NT2/D1 (cell line): ENCODE measurements at regions not wholly inside any gene's neighbourhood (a gene's known extent, or its start where the extent isn't known, plus 50 kb on each side); places are given as distances from the start of the nearest gene placed in this dataset.

Experiments
- DNase-seq: peaks from one replicate; pipeline ENCODE4 v3.0.0-alpha.2; 2011; ENCODE audit warnings: low read depth, low spot score
- H3K27me3 ChIP-seq: 2 replicates; pipeline ENCODE4 v1.6.0; 2011; ENCODE audit warnings: mild to moderate bottlenecking; ENCODE audit not compliant: insufficient read length, insufficient read depth
- H3K36me3 ChIP-seq: 2 replicates; pipeline ENCODE4 v1.6.1; 2011; ENCODE audit warnings: mild to moderate bottlenecking, low read length, mixed read lengths; ENCODE audit not compliant: insufficient read depth, insufficient read length
- H3K4me1 ChIP-seq: 2 replicates; pipeline ENCODE4 v1.5.1; 2011; ENCODE audit not compliant: insufficient read depth, insufficient read length
- H3K4me3 ChIP-seq: 2 replicates; pipeline ENCODE4 v1.5.1; 2011; ENCODE audit warnings: low read depth; ENCODE audit not compliant: insufficient read length
- H3K9ac ChIP-seq: 2 replicates; pipeline ENCODE4 v1.6.0; 2011; ENCODE audit warnings: low read depth; ENCODE audit not compliant: insufficient read length
- H3K9me3 ChIP-seq: 2 replicates; pipeline ENCODE4 v1.5.1; 2011; ENCODE audit warnings: mild to moderate bottlenecking, low read length; ENCODE audit not compliant: insufficient read depth
- SUZ12 ChIP-seq: IDR thresholded peaks from 2 replicates; pipeline ENCODE4 v1.6.1; 2011; ENCODE audit not compliant: insufficient read length, insufficient read depth; ENCODE audit errors: extremely low read depth
- YY1 ChIP-seq: IDR thresholded peaks from 2 replicates; pipeline ENCODE4 v1.6.1; 2011; ENCODE audit not compliant: insufficient read length, insufficient read depth
- ZNF274 ChIP-seq: IDR thresholded peaks from 2 replicates; pipeline ENCODE4 v1.6.1; 2011; ENCODE audit warnings: mild to moderate bottlenecking, low read depth, low read length

DNA sequence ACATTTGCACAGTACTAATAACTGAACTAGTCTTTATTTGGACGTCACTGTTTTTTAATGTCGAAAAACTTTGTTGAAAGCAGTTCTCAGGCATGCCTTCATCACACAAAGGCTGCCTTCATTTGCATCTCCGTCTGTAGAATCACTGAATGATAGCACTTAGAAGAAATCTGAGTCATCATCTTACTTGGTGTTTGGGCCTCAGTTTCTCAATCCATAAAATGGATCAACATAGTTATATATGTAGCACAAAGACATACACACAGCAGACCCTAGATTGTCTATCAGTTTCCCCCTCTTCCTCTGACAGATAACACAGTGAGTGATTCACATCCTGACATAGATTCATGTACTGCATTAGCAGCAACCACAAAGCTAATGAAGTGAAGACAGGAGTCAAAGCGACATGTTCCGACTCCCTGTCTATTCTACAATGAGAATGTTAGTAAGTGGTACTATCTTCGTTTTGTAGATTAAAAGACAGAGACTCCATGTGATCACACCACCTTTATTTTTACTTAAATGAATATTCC, 80.4 kb upstream of the PDE10A start:
- Histone ChIP-seq H3K4me1 (no peaks in the 10 kb centered on the region), H3K27me3 (no peaks in the 10 kb centered on the region), H3K9ac (no peak overlapping the region), H3K36me3 (no peaks in the 10 kb centered on the region), H3K9me3 (no peaks in the 10 kb centered on the region), H3K4me3 (no peak overlapping the region)
- no peak for DNase-seq
- TF ChIP-seq ZNF274 (no peak), YY1 (no peak), SUZ12 (no peak)

DNA sequence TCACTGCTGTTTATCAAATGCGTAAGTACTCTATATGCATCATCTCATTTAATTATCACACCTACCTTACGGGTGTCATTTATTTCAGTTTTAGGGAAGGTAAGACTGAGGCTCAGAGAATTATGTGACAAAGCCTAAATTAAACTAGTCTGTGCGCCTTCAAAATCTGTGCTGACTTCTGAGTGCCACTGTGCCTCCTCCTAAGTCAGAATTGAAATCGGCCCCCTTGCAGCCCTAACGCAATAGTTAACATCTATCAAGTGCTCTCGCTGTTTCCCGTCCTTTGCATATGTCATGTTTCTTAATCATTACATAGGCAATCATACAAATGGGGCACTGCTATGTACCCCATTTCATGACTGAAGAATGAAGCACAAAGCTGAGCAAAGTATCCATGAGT, 79.0 kb upstream of the PDE10A start:
- no peaks in the 10 kb centered on the region for H3K4me1 ChIP-seq
- no peaks in the 10 kb centered on the region for H3K36me3 ChIP-seq
- no peak for TF ChIP-seq SUZ12
- TF ChIP-seq ZNF274, result no peak
- no peak for TF ChIP-seq YY1
- no peak overlapping the region for H3K4me3 ChIP-seq
- H3K27me3 ChIP-seq, result no peaks in the 10 kb centered on the region
- DNase-seq, result no peak
- H3K9ac ChIP-seq, result no peak overlapping the region
- no peaks in the 10 kb centered on the region for H3K9me3 ChIP-seq

DNA sequence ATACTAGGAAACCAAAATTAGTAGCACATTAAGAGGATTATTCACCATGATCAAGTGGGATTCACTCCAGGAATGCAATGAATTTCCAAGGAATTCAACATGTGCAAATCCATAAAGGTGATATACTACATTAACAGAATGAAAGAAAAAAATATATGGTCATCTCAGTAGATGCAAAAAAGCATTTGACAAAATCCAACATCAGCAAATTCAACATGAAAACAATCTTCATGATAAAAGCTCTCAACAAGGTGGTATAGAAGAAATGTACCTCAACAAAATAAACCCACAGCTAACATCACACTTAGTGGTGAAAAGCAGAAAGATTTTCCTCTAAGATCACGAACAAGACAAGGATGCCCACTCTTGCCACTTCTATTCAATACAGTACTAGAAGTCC, 74.4 kb upstream of the PDE10A start:
- no peaks in the 10 kb centered on the region for H3K27me3 ChIP-seq
- H3K4me3 ChIP-seq, result no peak overlapping the region
- H3K36me3 ChIP-seq, result no peaks in the 10 kb centered on the region
- no peaks in the 10 kb centered on the region for H3K4me1 ChIP-seq
- H3K9me3 ChIP-seq, result no peaks in the 10 kb centered on the region
- no peak overlapping the region for H3K9ac ChIP-seq
- TF ChIP-seq YY1, result no peak
- no peak for TF ChIP-seq SUZ12
- TF ChIP-seq ZNF274, result no peak
- DNase-seq, result no peak

DNA sequence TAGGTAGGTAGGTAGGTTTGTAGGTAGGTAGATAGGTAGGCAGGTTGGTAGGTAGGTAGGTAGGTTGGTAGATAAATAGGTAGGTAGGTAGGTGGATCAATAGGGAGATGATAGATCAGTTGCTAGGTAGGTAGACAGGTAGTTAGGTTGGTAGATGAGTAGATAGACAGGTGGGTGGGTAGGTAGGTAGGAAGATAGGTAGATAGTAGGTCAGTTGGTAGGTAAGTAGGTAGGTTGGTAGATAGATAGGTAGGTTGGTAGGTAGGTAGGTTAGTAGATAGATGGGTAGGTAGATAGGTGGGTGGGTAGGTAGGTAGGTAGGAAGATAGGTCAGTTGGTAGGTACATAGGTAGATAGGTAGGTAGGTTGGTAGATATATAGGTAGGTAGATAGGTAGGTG, 72.0 kb upstream of the PDE10A start:
- no peak overlapping the region for H3K9ac ChIP-seq
- no peaks in the 10 kb centered on the region for H3K9me3 ChIP-seq
- no peak for DNase-seq
- H3K4me1 ChIP-seq, result no peaks in the 10 kb centered on the region
- no peak overlapping the region for H3K4me3 ChIP-seq
- no peaks in the 10 kb centered on the region for H3K36me3 ChIP-seq
- TF ChIP-seq YY1 (no peak), SUZ12 (no peak), ZNF274 (no peak)
- no peaks in the 10 kb centered on the region for H3K27me3 ChIP-seq

DNA sequence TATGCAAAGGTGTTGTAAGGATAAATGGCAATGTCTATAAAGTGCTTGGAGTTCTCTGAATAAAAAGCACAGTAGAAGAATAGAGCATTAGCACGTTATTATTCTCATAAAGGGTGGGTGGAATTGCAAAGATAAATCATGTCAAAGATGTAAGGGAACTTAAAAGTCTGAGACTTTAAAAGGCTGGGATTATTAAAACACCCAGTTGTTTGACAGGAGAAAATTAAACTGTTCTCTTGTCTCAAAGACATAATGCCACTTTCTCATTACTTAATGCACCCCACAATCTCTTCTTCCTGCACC, 70.4 kb upstream of the PDE10A start:
- Histone ChIP-seq H3K27me3 (no peaks in the 10 kb centered on the region), H3K36me3 (no peaks in the 10 kb centered on the region), H3K9me3 (no peaks in the 10 kb centered on the region), H3K9ac (no peak overlapping the region), H3K4me3 (no peak overlapping the region), H3K4me1 (no peaks in the 10 kb centered on the region)
- DNase-seq, result no peak
- TF ChIP-seq YY1 (no peak), ZNF274 (no peak), SUZ12 (no peak)

DNA sequence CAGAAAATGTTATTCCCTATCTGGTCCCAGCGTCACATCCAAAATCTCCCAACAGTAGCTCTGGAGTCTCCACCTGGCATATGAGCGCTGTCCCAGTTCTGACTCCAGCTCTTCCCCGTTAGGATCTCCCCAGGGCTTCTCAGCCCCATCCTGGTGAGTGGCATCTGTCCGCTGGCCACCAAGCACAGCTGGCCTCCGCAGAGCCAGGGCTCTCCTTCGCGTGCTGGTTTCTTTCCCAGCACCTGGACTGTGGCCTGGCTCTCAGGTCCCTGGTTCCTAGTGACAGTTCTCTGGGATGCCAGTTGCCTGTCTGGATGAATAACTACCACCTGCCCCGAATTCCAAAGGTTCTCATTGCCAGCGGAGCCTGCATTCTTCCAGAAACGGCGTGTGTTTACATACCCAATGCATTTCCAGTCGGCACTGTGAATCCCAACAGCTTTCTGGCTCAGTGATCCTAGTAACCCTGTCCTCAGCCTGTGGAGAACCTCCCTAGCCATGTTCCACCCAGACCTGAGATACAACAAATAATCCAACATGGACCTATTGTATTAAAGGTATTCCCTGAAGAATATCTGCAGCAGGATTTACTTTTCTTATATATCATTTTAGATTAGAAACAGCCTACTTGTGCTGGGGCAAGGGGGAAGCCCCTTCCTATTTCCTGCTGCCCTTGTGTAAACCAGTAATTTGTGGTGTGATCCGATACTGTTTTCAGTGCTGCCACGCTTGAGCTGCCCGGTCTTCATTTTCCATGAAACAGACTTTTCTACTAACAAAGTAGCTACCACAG, 69.9 kb upstream of the PDE10A start:
- DNase-seq, result no peak
- Histone ChIP-seq H3K4me3 (no peak overlapping the region), H3K9ac (no peak overlapping the region), H3K9me3 (no peaks in the 10 kb centered on the region), H3K27me3 (no peaks in the 10 kb centered on the region), H3K36me3 (no peaks in the 10 kb centered on the region), H3K4me1 (no peaks in the 10 kb centered on the region)
- no peak for TF ChIP-seq YY1
- TF ChIP-seq ZNF274, result no peak
- TF ChIP-seq SUZ12, result no peak

DNA sequence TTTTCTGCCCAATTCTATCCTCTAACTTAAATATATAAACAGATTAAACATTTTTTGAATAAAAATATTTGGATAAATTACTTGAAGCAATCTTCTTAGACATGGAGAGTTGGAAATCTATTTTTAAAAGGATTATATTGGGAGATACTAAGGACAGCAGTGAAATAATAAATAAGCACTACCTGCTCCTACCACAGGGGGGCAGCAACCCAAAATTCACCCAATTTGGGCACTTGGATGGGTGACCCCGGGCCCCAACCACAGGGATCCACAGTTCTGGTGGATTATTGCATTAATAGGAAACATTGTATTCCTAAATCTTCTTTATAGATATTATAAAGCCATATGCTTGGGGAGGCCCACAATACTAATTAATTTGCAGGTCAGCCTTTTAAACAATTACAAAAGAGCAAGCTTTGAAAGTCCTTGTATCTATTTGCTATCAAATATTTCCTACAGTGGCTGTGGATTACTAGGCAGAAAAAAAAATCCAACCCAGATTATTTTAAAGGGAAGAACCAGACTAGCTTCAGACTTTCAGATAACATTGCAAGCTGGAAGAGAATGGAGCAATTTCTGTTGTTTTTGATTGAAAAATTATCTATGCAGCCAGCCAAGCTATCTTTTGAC, 66.4 kb upstream of the PDE10A start:
- peaks cover 3% of the 10 kb centered on the region for H3K4me1 ChIP-seq
- no peak for DNase-seq
- H3K36me3 ChIP-seq, result no peaks in the 10 kb centered on the region
- no peak overlapping the region for H3K9ac ChIP-seq
- H3K4me3 ChIP-seq, result no peak overlapping the region
- TF ChIP-seq SUZ12 (no peak), YY1 (no peak), ZNF274 (no peak)
- H3K9me3 ChIP-seq, result no peaks in the 10 kb centered on the region
- no peaks in the 10 kb centered on the region for H3K27me3 ChIP-seq

DNA sequence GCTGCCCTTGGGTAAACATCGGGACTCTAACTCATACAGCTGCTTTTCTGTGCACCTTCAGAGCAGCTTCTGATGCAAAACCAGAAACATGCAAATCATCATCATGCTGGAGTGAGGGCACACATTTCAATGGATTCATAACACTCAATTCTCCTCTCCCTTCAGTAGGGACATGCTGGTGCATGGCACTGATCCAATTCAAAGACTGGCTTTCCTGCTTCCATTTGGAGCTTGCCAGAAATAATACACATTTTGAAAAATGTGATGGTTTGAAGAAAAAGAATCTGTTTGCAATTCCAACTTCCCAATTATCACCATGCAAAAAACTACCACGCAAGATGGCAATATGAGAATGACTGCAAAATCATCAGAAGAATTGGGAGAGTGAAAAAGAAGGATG, 65.2 kb upstream of the PDE10A start:
- H3K9ac ChIP-seq, result no peak overlapping the region
- no peak for DNase-seq
- no peak overlapping the region for H3K4me3 ChIP-seq
- no peaks in the 10 kb centered on the region for H3K27me3 ChIP-seq
- H3K36me3 ChIP-seq, result no peaks in the 10 kb centered on the region
- no peaks in the 10 kb centered on the region for H3K9me3 ChIP-seq
- peaks cover 3% of the 10 kb centered on the region for H3K4me1 ChIP-seq
- no peak for TF ChIP-seq SUZ12
- TF ChIP-seq YY1, result no peak
- no peak for TF ChIP-seq ZNF274
